ENCODE measurements at regions not wholly inside any gene's neighbourhood (a gene's known extent, or its start where the extent isn't known, plus 50 kb on each side); places are given as distances from the start of the nearest gene placed in this dataset.

GRCh38 chr18:28338316-28338715 is 161.4 kb upstream of the CDH2 start:
- TF ChIP-seq SIN3A (IDR thresholded peaks at IDR 0.05; ENCODE audit: borderline replicate concordance, low read depth, low read length) = no peak
- TF ChIP-seq FOXJ3 (CRISPR knock-in tag; IDR thresholded peaks at IDR 0.05; ENCODE audit: borderline replicate concordance) = no peak
- no peak for TF ChIP-seq HOXA7 (CRISPR knock-in tag; IDR thresholded peaks at IDR 0.05)
- no peak for TF ChIP-seq CTCF (CRISPR knock-in tag; IDR thresholded peaks at IDR 0.05)
- no peak for TF ChIP-seq E2F5 (CRISPR knock-in tag; conservative IDR thresholded peaks at IDR 0.05)
- TF ChIP-seq ZKSCAN1 (IDR thresholded peaks at IDR 0.05; ENCODE audit: low read length) = no peak
- TF ChIP-seq ZFP37 (CRISPR knock-in tag; IDR thresholded peaks at IDR 0.05; ENCODE audit: borderline replicate concordance) = no peak
- TF ChIP-seq LCORL (IDR thresholded peaks at IDR 0.05) = no peak
- no peak for TF ChIP-seq LCORL (CRISPR knock-in tag; IDR thresholded peaks at IDR 0.05)
- no peak for TF ChIP-seq ELF3 (CRISPR knock-in tag; IDR thresholded peaks at IDR 0.05)
- no peak for TF ChIP-seq PBX3 (CRISPR knock-in tag; IDR thresholded peaks at IDR 0.05; ENCODE audit: borderline replicate concordance)
- no peak for TF ChIP-seq ATF2 (CRISPR knock-in tag; IDR thresholded peaks at IDR 0.05)
- no peak for TF ChIP-seq ZNF224 (CRISPR knock-in tag; IDR thresholded peaks at IDR 0.05)
